Spinal cord (tissue), 9 donors: ENCODE measurements at regions not wholly inside any gene's neighbourhood (a gene's known extent, or its start where the extent isn't known, plus 50 kb on each side); places are given as distances from the start of the nearest gene placed in this dataset.
"Not testable (repeated sequence)": the region's sequence is repeated elsewhere in the genome, so short reads cannot be mapped to it uniquely, and the experiment has no call there.

Source experiments
- DNase-seq, 6 donors: peaks; one replicate each; pipeline versions ENCODE4 v3.0.0 to v3.0.0-alpha.2; 2013 to 2015; ENCODE audit warnings: low spot score in 6 of 6, low read depth in 4 of 6
- H3K27ac ChIP-seq: one replicate; pipeline ENCODE4 v1.5.1; 2013; ENCODE audit warnings: low read depth, low read length, control low read depth
- H3K27me3 ChIP-seq: one replicate; pipeline ENCODE4 v1.6.1; 2013; ENCODE audit warnings: low read length; ENCODE audit not compliant: control insufficient read depth, insufficient read depth
- H3K36me3 ChIP-seq: one replicate; pipeline ENCODE4 v1.6.1; 2013; ENCODE audit warnings: low read length; ENCODE audit not compliant: control insufficient read depth, insufficient read depth
- H3K4me1 ChIP-seq: one replicate; pipeline ENCODE4 v1.6.1; 2013; ENCODE audit warnings: low read length; ENCODE audit not compliant: control insufficient read depth, insufficient read depth
- H3K4me3 ChIP-seq: one replicate; pipeline ENCODE4 v1.5.1; 2013; ENCODE audit warnings: low read depth, low read length, control low read depth
- H3K9me3 ChIP-seq: one replicate; pipeline ENCODE4 v1.6.1; 2013; ENCODE audit warnings: low read length; ENCODE audit not compliant: control insufficient read depth, insufficient read depth
- WGBS: methylation state at CpG from one replicate; pipeline ENCODE4 v1.1.5; 2013; ENCODE audit warnings: missing lambda C conversion rate; ENCODE audit not compliant: insufficient coverage; 5-methylcytosine and 5-hydroxymethylcytosine counted together
- donor health status: healthy.

GRCh38 chr6:61114185-61114584, 1171.8 kb downstream of the KHDRBS2 start:
- no CpG with 5 or more reads among the region's 1 CpG for WGBS
- not testable (repeated sequence) for H3K4me1 ChIP-seq

GRCh38 chr6:61107914-61108313, 1178.1 kb downstream of the KHDRBS2 start:
- not testable (repeated sequence) for H3K27ac ChIP-seq, H3K36me3 ChIP-seq, H3K9me3 ChIP-seq, H3K4me1 ChIP-seq, H3K27me3 ChIP-seq, DNase-seq, H3K4me3 ChIP-seq
- 90% methylated on average over 6 of the region's 7 CpGs for WGBS

More at GRCh38 chr6:61114185-61114584, 1171.8 kb downstream of the KHDRBS2 start:
- not testable (repeated sequence) for DNase-seq, H3K4me3 ChIP-seq, H3K27ac ChIP-seq, H3K9me3 ChIP-seq, H3K27me3 ChIP-seq, H3K36me3 ChIP-seq

GRCh38 chr6:61103660-61104059, 1182.4 kb downstream of the KHDRBS2 start:
- not testable (repeated sequence) for H3K9me3 ChIP-seq, H3K4me1 ChIP-seq, H3K4me3 ChIP-seq, H3K27me3 ChIP-seq, H3K36me3 ChIP-seq, H3K27ac ChIP-seq
- peak in 1 of 6 donors; percentile 18 for DNase-seq
- WGBS = 100% methylated on average over 1 of the region's 3 CpGs

- no peaks in the 10 kb centered on the region for H3K27me3 ChIP-seq
- H3K9me3 ChIP-seq = no peaks in the 10 kb centered on the region
- no peaks in the 10 kb centered on the region for H3K4me1 ChIP-seq
- no peak overlapping the region for H3K27ac ChIP-seq
- peak in 1 of 6 donors; percentile 42 for DNase-seq
- no peaks in the 10 kb centered on the region for H3K36me3 ChIP-seq
- no peak overlapping the region for H3K4me3 ChIP-seq
Measured at GRCh38 chr6:61100072-61100471, 1186.0 kb downstream of the KHDRBS2 start.

- H3K27me3 ChIP-seq, H3K4me3 ChIP-seq, DNase-seq, H3K36me3 ChIP-seq, H3K4me1 ChIP-seq, H3K9me3 ChIP-seq, H3K27ac ChIP-seq: not testable (repeated sequence)
- WGBS = no CpG with 5 or more reads among the region's 1 CpG
Measured at GRCh38 chr6:61099561-61099960, 1186.5 kb downstream of the KHDRBS2 start.

GRCh38 chr6:61087986-61088385, 1198.0 kb downstream of the KHDRBS2 start:
- no CpG with 5 or more reads among the region's 1 CpG for WGBS
- not testable (repeated sequence) for H3K4me3 ChIP-seq, H3K27ac ChIP-seq, H3K27me3 ChIP-seq, DNase-seq, H3K36me3 ChIP-seq, H3K9me3 ChIP-seq, H3K4me1 ChIP-seq

GRCh38 chr6:61044011-61044410, 1242.0 kb downstream of the KHDRBS2 start:
- peaks cover 16% of the 10 kb centered on the region for H3K9me3 ChIP-seq
- H3K27ac ChIP-seq = no peak overlapping the region

More at GRCh38 chr6:61044011-61044410, 1242.0 kb downstream of the KHDRBS2 start:
- Histone ChIP-seq H3K27me3 (no peaks in the 10 kb centered on the region), H3K4me1 (no peaks in the 10 kb centered on the region), H3K4me3 (no peak overlapping the region), H3K36me3 (no peaks in the 10 kb centered on the region)
- no peak for DNase-seq
- WGBS = 100% methylated on average over 1 of the region's 3 CpGs
